Muscle of back (tissue), 3 donors: ENCODE measurements at regions not wholly inside any gene's neighbourhood (a gene's known extent, or its start where the extent isn't known, plus 50 kb on each side); places are given as distances from the start of the nearest gene placed in this dataset.
"Not testable (repeated sequence)": the region's sequence is repeated elsewhere in the genome, so short reads cannot be mapped to it uniquely, and the experiment has no call there.

Experiments
- DNase-seq, 3 donors: peaks; one replicate each; pipeline versions ENCODE4 v3.0.0 to v3.0.0-alpha.2; 2013

DNA sequence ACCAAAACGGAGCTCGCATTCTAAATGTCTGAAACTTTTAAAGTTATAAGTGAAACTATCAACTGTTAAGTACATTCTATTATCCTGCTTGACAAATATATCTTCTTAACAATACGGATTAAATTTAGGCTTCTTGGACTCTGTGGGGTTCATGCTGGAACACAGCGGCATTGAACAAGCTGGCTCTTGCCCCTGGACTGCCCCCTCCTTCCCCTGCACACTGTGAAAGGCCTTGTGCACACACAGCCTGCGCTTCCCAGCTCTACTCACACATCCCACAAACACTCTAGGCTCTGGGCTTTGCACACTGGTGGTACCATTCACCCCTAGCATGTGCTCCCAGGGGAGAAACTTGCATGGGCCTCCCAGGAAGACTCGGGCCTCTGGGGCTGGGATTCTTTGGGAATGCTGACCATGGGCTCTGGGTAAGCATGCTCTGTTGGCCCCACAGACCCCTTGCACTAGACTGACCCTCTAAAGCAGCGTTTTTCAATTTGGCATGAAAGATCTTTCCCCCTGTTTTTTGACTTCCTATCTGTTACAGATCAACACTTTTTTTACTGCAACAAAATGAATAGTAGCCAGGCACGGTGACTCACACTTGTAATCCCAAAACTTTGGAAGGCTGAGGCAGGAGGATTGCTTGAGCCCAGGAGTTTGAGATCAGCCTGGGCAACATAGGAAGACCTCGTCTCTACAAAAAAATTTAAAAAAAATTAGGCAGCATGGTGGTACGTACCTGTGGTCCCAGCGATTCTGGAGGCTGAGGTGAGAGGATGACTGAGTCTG lies 96.2 kb upstream of the CPM start:
- DNase-seq: no peak

DNA sequence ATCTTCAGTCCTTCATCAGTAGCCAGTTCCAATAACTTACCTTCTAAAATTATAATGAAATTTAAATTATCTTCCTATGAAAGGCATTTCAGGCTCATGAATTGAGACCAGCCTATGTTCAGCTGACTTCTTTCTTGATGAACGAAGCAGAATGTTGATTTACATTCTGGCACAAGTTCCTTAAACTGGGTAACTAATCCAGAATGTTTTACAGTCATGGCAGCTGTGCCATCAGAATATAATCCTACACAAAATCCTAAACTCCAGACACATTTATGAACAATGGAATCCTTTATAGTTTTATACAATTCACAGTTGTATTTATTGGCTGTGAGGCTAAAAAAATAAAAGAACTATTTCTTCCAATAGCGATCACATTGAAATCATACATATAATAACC lies 97.3 kb upstream of the CPM start:
- peak in 1 of 3 donors; percentile 23 for DNase-seq

DNA sequence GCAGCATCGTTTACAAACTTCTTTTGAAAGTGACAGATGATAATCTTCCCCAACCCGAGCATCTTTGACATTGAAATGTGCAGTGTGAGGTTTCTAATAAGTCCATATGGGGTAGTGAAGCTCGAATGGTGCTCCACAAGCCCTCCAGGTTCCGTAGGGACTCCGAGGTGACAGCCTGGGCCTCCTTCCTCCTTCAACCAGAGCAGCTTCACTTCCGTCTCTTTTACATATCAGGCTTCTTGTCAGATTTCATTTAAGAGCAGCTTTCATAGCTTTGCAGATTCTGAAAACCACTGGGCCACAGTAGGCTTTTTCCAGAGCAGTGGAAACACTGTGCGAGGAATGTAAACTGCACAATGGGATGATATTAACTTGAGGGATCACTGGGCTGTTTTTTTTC lies 103.6 kb upstream of the CPM start:
- no peak for DNase-seq

DNA sequence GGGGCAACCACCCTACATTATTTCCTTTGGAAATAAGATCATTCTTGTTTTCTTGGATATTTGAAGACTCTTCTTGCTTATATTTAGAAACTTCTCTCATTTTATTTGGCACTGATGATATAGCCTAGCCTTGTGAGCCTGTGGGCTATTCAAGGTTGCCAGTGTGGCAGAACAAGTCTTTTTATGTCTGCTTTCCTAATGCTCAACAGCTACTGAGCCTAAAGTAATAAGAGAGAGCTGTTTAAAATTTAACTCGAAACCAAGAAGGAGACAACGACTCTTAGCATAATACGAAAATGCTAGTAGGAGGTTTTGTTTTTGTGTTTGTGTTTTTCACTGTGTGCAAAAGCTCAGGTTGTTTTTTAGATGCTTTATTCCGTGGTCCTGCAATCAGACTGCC lies 104.0 kb upstream of the CPM start:
- DNase-seq: no peak

DNA sequence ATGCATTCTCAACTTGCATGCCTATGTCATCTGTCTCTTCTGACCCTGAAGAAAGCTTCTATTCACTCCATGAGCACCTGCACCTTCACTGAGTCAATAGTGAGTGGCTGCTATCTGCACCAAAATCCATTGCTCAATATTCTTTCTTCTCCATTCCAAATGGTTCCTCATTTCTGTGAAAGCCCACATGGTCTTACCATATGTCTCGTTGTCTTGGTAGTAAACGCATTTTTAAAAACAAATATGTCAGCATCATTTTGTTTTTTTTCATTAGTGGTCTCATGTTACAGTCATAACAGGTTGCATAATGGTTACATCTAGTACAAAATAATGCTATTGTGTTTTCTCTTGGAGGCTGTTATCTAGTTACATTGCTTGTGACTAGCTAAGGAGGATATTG lies 106.9 kb upstream of the CPM start:
- DNase-seq: peak in 1 of 3 donors; percentile 11

DNA sequence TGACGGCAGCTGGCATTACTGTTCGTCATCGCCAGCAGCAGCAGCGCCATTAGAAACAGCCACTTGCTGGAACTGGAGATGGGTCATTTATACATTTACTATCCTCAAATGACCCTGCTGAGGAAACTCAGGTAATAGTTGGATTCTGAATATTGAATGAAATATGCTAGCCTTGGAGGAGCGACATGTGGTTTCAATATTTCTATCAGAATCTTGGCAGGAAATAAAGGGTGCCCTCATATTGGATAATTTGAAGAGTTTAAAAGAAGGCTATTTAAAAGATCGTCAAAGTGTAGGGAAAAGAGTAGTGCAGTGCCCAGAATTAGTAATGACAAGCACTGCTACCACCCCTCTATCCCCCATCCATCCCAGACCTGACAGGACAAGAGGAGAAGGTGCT lies 109.6 kb upstream of the CPM start:
- no peak for DNase-seq

DNA sequence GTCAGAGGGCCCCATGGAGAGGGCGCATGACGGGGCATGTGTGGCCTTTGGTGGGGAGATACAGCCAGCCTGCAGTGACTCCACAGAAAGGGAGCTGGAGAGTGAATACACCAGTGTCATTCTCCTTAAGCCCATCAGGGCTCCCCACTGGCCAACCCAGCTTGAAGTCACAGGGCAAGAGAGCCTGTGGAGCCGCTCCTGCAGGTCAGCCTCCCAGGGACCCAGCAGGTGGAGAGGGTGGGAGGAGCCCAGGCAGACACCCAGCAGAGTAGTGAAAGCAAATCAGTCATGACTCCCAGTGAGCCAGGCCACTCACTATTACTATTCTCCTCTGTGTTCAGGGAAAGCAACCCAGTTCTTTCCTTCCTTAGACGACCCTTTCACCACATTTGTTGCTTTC lies 110.0 kb upstream of the CPM start:
- DNase-seq: no peak

DNA sequence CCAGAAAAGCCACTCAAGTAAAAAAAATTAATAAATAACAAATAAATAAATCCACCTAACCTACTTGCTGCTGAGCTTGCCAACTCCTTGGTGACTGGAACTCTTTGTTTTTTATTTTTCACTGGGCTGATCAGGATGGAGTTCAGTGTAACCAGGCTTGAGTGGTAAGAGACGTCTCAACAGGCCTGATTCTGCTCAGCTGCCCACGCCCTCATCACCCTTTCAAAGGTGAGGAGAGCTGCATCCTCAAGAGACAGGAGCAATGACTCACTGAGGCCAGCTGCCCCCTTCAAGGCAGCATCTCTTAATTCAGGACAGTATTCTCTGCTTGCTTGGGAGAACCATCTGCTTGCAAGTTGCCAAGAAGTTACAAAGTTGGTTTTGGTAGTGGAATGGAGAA lies 111.9 kb upstream of the CPM start:
- no peak for DNase-seq

DNA sequence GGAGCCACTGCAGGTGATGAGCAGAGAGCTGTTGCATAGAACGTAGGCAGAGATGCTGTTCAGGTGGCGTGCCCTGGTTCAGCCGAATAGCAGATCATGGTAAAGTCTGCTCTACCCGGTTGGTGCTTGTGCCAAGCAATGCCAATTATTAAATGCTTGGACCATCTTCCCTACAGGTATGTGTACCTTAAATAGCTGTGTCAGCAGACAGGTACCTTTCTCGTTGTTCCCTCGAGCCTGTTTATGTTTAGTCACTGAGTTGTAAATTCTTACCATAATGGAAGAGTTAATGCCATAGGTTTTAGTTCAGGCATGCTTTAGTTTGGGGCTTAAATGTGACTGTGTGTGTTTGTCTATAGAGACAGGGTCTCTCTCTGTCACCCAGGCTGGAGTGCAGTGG lies 112.5 kb upstream of the CPM start:
- DNase-seq: no peak

DNA sequence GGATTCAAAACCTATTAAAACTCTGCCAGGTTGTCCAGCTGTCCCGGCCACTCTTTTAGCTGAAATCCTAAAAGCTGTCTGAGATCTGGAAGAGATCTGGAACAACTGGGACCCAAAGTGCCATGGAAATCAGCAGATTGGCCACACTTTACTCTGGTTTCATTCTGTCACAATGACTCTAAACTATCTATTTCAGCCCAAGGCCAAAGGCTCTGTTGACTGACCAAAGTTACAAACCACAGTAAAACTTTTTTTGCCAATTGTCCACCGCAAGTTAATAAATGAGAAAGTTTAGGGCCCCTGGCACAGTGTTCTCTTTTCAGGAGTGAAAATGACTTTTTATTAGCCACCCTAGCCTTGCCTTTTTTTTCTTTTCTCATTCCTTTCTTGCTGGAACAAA lies 113.4 kb upstream of the CPM start:
- peak in 2 of 3 donors; percentile 41 to 45 for DNase-seq

DNA sequence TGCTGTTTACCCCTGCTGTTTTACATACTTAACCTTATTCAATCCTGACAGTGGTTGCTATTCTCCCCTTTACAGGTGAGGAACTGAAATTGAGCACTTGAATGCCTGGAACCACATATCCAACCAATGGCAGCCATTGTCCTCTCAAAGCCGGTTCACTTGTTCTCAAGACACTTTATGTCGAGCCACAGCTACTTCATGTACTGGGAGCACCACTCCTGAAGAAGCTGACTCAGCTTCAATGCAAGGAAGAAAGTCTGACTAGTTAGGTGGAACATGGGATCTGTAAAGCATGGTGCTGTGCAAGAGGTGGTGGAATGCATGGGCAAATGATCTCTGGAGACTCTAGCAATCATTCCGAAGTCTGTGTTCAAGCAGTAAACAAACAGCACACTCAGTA lies 113.9 kb upstream of the CPM start:
- no peak for DNase-seq

DNA sequence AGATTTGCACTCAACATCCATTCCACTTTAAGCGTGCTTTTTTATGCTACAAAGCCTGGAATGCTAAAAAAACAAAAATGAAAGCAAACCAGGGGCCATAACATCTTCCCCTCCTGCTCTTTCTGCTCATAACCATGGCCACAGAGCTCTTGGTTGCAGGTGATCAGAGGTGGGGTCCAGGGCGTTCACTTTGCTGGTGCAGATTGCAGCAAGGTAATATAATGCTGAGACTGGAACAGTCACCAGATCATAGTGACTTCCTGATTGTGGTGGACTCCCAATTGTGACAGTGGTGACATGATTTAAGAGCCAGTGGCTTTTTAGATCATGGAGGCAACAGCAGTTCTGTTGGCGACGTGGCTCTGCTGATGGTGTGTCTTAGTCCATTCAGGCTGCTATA lies 115.0 kb upstream of the CPM start:
- no peak for DNase-seq

DNA sequence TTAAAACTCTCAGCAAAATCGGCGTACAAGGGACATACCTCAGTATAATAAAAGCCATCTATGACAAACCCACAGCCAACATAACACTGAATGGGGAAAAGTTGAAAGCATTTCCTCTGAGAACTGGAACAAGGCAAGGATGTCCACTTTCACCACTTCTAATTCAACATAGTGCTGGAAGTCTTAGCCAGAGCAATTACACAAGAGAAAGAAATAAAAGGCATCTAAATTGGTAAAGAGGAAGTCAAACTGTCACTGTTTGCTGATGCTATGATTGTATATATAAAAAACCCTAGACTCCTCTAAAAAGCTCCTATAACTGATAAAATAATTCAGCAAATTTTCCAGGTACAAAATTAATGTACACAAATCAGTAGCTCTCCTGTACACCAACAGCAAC lies 116.9 kb upstream of the CPM start:
- DNase-seq: not testable (repeated sequence)

DNA sequence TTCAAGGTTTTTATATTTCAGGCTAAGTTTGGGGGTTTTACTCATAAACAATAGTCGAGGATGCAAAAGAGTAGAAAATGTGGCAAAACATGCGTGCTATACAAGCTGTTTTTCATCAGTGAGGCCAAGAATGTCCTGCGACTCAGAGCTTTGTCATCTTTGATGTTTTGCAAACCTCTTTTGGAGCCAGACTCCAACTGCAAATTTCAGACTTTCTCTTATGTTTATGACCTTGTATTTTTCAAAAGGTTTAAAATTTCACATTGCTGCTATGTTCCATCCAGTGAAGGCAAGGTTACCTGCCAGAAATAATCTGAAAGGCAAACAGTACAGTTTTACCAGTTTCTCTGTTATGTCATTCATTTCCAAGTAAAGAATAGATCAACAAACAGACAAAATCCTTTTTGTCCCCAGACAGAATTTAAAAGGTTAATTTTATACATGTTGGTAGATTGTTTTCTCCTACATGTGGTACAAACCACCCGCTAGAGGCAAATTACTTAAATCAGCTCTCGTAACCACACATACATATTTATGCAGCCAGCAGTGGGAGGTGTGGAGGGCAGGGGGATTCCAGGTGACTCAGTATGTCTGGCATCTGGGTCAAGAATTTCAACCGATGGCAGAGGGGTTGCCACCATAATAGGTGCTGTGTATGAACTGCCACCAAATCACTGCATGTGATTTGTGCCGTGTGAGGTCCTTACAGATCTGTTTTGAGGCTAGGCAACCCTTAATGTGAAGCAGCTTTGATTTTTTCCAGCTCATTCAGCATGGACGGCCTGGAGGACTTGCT lies 119.8 kb upstream of the CPM start:
- peak in 2 of 3 donors; percentile 22 to 64 for DNase-seq

DNA sequence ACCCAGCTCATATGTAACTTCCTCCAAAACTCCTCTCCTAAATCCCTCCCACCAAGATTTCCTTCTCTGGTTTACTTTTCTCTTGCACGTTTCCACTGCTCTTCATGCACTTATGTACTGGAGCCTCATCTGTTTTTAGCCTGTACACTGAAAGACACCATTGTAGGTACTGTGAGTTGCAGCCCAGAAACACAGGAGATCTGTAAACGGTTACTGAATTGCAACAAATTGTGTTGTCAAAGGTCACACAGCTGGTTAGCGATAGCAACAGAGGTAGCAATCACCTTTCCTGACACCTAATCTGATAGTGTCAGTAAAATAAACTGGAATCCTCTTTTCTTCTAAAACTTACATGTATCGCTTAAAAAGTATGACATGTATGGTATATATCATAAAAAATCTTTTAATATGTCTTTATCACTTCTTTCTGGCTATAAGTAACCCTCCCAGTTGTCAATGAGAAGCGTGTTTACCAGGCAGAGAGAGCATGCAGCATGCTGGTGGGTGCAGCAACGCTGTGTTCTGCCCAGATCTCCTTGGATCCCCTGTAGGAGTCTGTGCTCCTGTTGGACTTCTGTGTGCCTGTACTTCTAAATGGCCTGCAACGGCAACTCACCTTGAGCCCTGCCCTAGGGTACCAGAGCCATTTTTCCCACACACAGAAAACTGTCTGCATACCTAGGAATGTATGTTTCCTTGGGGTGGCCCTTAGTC lies 121.5 kb upstream of the CPM start:
- DNase-seq: no peak

DNA sequence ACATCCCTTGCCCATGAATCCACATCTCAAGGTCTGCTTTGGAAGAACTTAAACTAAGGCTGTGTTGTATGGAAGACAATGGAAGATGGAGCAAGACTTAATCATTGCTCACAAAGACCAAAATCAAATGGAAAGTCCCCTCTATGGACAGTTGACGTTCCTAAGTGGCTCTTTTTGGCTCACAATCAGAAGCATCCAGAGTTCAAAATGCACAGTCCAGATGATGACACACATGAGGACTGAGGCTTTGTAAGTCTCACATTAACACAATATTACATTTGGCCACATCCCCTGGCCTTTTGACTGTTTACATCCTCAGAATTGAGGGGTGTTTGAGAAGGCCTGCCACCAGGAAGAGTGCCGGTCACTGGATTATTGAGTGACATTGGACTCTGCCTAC lies 122.3 kb upstream of the CPM start:
- no peak for DNase-seq

DNA sequence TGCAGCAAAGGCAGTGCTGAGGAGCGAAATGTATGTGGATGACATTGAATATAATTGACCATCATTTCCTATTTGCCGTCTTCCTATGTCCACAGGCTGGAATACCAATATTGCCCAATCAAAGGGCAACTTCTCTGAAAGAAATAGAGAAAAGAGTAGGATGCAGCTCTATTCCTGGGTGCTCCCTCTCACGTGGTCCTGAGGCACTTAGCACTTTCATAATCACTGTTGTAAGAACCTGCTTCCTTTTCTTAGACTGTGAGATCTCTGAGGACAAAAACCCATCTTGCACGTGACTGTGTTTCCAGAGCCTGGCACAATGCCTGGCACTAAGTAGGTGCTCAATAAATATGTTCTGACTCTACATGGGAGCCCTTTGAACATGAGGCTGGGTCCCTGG lies 122.7 kb upstream of the CPM start:
- no peak for DNase-seq

DNA sequence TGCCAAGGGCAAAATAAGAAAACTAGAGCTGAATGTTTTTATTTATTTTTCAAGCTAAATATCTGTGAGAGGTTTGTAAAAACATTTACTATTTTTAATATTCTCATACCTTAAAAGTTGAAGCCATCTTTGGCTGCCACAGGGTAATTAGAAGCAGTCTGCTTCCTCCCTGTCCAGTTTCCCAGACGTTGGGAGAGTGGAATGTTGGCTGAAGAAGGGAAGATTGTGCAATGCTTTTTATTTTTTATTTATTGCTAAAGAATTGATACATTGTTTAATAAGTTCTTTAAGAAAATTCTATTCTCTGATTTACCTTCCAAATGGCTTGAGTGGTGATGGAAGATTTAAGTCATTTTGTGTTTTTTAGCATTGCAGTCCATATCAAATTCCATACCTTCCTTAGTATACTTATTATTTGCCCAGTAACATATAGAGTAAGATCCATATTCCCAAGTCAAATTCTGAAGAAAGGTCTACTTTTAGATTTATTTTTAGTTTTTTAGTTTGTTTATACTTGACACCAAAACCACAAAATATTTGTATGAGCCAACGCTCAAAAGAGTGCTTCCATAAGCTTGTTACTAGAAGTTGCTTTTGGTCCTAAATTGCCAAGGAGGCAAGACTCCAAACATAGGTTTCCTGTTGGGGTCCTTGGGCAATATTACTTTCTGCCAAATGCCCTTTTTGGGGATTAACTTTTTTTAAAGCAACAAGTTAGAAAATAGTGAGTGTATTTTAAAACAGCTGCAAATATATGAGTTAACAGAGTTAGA lies 124.0 kb upstream of the CPM start:
- peak; percentile 42 to 60 (median 43) for DNase-seq

DNA sequence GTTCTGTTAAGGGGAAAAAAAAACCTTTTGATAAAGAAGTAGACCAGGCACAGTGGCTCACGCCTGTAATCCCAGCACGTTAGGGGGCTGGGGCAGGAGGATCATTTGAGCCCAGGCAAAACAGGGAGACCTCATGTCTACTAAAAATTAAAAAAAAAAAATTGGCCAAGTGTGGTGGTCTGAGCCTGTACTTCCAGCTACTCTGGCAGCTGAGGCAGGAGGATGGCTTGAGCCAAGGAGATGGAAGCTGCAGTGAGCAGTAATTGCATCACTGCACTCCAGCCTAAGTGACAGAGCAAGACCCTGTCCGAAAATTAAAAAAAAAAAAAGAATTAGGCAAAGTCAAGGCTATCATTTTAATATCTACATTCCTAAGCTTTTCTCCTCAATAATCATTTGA lies 124.8 kb upstream of the CPM start:
- DNase-seq: no peak

DNA sequence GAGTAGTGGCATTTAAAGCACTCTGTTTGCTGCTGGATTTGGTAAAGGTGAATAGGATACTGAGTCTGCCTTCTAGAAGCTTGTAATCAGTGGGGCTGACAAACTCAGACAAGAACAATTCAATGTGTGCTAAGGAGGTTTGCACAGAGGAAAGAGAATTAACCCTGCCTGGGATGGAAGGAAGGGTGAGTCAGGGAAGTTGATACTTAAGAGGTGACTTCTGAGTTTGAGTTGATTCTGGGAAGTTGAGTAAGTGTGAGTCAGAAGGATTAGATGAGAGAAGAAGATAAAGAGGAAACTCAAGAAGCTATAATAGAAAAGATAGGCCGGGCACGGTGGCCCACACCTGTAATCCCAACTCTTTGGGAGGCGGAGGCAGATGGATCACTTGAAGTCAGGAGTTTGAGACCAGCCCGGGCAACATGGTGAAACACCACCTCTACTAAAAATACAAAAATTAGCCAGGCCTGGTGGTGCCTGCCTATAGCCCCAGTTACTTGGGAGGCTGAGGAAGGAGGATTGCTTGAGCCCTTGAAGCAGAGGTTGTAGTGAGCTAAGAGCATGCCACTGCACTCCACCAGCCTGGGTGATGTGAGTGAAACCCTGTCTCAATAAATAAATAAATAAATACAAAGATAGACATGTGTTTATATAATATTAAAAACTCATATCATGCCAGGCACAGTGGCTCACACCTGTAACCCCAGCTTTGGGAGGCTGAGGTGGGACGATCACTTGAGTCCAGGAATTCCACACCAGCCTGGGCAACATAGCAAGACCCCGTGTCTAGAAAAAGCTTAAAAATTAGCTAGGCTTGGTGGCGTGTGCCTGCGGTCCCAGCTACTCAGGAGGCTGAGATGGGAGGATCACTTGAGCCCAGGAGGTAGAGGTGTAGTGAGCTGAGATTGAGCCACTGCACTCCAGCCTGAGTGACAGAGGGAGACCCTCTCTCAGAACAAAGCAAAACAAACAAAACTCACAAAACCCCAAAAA lies 126.8 kb upstream of the CPM start:
- peak in 1 of 3 donors; percentile 78 for DNase-seq

DNA sequence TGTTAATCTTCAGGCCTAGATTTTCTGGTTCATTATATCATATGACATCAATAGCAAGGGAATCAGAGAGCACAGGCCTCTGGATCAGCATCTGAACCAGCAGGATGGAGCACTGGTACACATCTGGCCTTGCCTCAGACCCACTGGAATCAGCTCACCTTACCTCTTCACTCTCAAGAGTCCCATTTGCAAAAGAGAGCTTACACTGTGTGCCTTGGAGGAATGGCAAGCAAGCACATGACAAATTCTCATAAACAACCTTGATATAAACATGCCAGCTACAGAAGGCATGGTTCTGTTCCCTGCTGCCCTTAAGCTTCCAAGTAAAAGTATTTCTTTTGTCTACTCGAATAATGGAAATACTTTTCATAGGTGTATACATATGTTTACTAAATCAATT lies 128.6 kb upstream of the CPM start:
- DNase-seq: no peak
